EH (cell line): ENCODE measurements at regions not wholly inside any gene's neighbourhood (a gene's known extent, or its start where the extent isn't known, plus 50 kb on each side); places are given as distances from the start of the nearest gene placed in this dataset.

Source experiments
- DNase-seq: peaks from one replicate; pipeline ENCODE4 v3.0.0-alpha.2; 2015; ENCODE audit warnings: low read depth

DNA sequence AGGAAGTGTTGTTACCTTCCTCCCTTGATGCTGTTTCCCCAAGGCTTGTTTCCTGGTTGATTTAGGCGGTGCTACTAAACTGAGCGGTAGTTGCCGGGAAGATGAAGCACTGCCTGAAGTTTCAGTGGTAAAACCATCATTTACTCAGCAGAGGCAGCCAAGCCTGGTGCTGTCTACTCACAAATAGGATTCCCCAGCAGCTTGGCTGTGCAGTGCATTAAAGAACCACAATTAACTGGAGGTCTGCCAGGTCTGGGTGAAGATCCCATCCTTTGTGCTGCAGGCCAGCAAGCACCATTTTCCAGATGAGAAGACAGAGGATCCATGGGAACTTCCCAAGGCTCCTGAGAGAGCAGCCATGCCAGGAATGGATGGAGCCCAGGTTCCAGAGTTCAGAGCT lies 231.9 kb upstream of the E2F8 start:
- DNase-seq: peak; percentile 6

DNA sequence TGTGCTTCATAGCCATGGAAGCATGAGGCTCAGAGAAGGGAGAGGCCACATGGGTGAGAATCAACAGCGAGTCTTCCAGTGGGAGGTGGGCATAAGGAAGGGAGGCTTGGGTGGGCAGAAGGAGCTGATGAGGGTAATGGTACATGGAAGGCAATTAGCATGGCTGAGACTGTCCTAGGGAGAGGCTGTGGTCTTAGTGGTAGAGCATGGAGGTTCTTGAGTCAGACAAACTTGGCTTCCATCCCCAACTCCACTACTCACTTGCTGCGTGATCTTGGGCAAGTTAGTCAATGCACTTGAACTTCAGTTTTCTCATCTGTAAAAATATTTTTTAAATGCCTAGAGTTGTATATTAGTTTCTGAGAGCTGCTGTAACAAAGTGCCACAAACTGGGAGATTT lies 227.2 kb upstream of the E2F8 start:
- DNase-seq: no peak

DNA sequence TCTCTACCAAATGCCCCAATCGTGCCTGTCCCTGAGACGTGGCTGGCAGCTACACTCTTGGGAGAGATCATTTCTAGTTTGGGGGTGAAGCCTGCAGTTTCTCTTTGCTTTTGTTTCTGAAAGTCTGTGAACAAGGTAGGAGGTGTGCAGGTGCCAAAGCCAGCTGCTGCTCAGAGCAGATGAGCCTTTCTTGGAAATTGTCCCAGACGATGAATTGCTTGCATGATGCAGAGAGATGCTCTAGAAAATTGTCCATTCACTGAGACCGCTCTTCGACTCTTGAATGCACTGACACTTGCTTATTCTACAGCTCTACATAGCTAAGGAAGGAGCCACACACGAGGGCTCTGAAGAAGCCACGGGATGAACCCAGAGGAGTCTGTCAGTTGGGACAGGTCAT lies 225.6 kb upstream of the E2F8 start:
- no peak for DNase-seq

DNA sequence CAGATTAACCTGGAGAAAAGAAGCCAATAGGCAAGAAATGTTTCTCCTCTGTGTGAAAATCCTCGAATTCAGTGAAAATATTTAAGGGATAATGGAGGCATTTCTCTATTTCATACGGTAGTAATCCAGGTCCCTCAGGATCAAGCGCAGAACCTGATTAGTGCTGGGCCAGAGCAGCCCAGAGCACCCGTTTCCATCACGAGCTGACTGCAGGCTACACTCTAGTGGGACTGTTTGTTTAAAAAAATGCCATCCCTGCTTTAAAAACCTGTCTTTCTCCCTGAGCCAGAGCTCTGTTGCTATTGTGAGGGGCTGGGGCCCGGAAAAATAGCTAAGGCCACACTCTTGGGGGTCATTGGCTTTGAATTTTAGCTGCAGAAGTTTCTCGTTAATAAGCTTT lies 223.2 kb upstream of the E2F8 start:
- DNase-seq: no peak

DNA sequence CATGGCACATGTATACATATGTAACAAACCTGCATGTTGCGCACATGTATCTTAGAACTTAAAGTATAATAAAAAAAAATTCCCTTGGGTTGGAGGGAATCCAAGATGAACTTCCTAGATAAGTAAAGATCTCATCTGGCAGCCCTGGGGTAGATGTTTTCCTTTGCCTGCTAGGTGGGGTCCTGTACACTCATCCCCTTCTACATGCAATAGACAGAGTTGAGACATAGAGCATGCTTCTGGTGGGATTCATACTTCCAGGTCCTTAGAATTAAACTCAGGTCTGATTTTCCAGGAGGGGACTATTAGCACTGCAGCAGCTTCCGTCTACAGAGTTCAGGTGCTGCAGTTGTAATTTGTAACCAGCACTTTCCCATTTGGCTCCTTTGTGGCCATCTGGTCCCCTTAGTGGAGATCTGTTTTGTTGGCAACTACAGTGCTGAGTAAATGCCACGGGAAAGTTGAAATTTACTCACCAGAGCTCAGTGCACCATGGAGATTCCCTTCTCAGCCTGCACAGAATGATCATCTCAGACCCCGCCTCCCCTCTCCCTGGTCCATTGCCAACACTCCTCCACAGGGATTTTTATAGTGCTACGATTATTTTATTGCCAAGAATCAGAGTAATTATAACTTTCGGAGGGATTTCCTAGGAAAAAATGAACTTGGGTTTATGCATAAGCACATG lies 220.1 kb upstream of the E2F8 start:
- no peak for DNase-seq

DNA sequence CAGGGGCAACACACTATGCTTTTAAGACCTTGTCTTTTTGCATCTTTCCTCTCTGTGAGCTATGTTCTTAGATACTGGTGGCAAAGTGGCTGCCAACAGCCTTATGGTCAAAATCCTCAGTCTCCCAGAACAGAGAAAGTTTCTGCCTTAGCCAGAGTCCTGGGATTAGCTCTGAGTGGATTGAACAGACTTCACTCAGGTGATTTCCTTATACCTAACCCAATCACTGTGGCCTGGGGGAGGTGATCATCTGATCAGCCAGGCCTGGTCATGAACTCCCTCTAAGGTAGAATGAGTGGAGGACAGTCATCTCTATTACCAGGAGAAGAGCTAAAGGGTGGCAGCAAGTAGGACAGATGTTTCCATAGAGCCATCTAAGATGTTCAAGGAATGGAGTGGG lies 218.5 kb upstream of the E2F8 start:
- no peak for DNase-seq

DNA sequence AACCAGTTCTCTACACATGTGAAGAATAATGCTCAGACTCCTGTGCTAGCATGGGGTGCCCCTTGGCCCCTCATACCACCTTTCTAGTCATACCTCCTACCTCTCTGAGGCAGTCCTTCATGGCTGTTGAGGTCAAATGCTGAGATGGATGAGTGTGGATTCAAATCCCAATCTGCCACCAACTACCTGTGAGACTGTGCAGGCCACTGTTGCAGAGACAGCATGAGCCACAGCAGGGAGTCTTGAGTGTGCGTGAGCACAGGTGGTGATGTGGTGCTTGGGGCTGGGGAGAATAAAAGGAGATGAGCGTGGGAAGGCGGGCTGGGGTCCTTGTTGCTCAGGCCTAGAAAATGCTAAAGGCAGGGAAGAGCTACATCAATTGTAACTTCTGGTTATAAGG lies 218.0 kb upstream of the E2F8 start:
- no peak for DNase-seq

DNA sequence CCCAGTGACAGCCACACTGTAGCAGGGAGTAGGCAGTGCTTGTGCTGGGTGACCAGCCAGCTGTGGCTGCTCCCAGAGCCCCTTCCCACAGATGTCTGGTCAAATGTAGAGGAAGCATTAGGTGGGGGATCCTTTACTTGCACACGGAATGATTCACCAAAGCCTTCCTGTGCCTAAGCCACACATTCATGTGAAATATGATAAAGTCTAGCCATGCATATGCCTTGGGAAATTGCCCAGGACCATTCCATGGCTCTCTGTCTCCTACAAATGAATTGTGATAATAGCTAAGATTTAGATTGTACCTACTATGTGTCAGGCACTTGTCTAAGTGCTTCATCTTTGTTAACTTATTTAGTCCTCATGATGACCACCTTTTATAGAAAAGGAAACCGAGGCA lies 217.5 kb upstream of the E2F8 start:
- DNase-seq: no peak

DNA sequence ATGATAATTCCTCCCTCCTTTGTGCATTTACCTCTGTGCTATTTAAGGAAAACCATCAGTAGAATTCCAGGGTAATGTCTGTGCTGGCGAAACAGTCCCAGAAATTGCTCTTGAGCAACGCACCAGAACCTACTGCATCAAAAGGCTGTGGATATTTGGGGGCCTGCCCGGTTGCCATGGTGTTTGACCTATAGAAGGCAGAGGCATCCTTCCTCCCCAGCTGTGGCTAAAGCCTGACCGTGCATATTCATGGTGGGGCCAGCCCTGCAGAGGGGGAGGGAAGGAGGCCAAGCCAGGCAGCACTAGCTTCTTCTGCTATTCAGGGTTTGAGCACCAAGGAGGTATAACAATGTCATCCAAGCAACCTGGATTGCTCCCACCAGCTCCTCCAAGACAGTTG lies 215.0 kb upstream of the E2F8 start:
- DNase-seq: no peak

DNA sequence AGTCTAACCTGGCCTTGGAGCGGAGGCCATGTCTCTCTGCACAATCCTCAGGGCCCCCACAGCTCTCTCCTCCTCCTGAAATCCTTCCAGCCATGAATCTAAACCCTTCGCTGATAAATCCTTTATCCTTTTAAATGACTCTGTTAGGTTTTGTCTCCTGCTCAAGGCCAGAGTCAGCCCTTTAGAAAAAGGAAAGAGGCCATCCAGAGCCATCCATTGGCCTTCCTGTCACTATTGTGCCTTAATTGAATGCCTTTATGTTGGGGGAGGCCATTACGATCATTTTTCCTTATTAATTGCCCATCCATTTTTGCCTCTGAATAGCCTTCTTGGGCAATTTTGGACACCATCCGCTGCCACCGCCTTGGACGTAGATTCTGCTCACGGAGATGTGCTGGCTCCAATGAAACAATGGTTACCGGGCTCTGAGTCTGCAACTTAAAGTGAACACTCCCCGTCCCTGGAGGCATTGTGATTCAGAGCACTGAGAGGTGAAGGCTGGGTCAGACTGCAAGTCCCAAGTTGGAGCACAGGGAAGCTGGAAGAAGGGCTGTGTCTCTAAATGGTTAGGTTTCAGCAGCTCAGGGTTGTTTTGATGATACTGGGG lies 213.0 kb upstream of the E2F8 start:
- DNase-seq: no peak

DNA sequence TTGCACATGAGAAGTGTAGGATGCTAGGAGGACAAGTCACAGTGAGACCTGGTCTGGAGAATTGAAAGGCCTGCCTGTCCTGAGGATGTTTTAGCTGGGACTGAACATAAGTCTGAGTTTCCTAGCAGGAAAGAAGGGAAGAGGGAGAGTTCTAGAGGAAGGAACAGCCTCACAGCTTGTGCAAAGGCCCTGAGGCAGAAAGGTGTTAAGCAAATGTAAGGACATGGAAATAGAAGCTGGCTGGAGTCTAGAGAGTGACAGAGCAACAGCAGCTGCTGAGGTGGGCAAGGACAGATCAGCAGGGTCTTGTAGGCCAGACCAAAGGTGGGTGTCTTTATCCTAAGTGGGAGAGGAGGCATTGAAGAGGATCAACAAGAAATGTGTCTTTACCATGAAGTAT lies 210.9 kb upstream of the E2F8 start:
- no peak for DNase-seq

DNA sequence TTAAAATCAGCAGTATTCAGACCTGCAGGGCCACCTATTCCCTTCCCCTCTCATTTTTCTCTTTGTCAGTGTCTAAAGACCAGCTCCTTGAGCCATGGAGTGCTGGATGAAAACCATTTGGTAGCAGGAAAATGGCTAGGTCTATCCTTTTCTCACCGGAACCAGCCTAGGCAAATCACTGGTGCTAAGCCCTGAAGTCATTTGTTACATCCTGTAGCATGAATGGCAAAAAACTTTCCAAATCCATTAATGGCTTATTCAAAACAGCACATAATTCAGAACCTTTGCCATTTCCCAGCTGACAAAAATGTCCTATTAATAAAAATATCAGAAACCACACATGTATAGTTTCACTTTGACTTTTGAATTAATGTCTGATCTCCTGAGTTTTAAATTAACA lies 209.5 kb upstream of the E2F8 start:
- DNase-seq: no peak

DNA sequence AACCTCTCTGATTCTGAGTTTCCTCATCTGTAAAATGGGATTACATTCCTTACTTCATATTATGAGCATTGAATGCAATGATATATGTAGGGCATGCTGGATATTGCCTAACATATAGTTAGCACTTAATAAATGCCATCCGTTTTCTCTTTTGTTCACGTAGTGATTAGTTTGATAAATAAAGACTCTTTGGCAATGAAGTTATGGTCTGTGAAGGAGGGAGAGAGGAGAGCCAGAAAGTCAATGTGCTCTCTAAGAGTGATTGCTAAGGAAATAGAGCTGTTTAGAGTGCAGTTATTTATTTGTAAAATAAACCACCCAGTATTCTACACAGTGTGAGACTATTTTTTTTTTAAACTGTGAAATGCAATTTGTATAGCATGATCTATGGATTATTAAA lies 207.9 kb upstream of the E2F8 start:
- no peak for DNase-seq

DNA sequence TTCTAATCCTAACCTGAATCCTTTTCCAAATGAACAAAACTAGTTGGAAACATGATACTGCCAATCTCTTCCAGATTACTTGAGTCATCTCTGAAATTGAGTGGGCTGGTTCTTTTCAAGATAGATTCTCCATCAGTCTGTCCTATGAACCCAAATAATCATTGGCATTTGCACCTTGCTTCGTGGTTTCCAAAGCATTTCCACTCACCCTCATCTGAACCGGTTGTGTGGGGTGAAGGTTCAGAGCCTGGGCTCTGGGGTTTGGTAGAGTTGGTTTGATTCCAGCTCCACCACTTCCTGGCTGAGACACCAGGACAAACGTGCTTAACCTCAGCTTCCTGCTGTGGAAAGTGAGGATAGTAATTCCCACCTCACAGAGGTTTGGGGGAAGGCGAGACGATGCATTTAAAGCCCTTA lies 206.4 kb upstream of the E2F8 start:
- DNase-seq: peak; percentile 28

DNA sequence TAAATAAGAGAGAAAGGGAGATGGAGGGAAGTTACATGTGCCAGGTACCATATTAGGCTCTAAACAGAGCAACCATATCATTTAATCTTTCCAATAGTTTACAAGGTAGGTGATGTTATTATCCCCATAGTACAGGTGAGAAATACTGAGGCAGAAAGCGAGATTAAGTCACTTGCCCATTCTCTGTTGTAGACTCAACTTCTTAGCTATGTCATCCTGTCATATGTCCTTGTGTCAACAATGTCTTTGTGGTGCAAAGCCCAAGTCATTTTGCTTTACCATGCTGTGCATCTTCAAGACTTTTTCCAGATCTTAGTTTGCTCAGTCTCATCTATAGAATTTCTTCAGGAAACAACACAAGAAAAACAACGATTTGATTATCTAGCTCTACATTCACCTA lies 205.0 kb upstream of the E2F8 start:
- no peak for DNase-seq

DNA sequence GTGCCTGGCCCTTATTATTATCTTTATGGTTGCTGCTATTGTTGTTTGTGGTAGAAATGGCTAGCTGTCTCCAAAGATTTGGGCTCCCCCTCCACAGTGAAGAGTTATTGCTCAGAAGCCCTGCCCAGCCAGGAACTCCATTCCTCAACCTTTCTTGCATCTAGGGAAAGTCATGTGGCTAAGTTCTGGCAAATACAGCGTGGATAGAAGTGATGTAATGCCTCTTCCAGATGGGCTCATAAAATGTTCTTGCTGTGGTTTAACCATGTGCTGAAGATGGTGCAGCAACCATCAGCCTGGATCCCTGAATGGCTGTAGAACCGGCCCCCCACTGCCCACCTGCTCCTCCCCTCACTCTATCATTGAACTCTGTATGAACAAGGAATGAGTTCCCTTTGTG lies 203.5 kb upstream of the E2F8 start:
- peak; percentile 40 for DNase-seq

DNA sequence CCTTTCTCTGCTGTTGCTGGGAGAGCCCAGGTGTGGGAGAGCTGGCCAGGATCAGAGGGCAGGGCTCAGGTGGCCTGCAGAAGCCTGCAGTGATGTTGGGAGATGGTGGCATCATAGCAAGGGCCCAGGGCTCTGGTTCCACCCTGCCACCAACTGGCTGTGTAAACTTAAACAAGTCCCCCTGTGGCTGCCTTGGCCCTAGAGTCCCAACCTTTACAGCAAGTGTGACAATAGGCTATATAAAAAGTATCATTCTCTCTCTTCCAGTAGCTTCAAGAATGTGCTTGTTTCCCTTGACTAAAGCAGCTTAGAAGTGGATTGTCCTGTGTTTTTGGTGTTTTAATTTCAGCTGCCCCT lies 201.8 kb upstream of the E2F8 start:
- no peak for DNase-seq

DNA sequence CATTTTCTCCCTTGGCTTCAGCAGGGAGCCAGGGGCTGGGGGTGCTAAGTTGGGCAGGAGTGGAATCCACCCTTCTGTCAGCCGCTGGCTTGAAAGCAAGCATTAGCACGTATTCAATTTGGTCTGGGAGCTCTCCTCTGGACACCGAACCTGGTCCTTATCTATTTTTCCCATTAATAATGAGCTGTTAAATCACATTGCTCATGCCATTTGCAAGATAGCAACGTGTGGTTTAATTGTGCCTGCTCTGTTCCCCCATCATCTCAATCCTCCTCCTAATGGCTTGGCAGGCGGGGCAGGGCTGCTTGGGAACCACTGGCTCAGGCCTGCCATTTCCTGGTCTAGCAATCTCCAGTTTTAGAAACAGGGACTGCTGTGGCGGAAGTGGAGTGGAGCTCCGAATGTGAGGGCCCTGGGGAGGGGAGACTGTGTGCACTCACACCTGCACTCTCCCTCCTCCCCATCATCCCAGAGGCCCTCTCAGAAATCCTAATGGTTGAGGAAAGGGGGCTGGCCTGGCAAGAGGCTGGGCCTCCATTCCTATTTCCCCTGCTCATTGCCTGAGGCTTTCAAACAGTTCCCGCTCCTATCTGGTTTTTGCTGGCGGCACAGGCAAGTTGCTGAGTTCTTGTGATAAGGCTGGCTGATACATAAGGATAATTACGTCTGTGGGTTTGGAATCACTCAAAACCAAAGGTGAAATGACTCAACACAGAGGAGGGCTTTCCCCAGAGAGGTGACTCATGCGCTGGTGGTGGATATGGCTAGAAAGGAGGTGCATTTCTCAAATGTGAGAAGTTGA lies 201.2 kb upstream of the E2F8 start:
- DNase-seq: peak; percentile 91

DNA sequence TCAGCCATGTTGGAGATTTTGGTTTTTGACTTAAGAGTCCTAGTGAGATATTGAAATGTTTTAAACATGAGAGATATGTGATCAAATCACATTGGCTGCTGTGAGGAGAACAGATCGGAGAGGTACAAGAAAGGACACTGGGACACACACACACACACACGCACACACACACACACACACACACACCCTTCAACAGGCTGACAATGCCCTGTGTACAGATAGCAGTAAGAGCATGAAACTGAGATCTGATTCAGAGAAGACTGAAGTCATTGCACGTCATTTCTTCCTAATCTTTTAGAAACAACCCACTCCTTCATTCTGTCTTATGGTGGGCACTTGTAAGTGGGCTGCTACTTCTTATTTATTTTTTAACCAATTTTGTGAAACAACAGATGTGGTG lies 200.5 kb upstream of the E2F8 start:
- no peak for DNase-seq

DNA sequence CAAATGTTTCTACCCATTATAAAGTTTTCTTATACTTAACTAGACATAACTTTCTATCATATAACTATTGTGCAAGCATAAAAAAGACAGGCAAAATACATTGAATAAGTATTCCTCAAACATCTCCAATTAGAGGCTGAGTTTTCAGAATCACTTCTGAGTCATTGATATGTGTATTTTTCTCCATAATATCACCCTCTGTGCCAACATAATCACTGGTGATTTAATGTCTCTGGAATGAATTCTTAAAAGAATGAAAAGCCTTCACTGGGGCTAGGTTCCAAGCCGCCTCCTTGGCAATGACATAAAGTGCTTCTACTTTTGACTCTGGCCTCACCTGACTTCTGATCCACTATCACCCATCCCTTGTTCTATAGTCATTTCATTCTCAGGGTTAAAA lies 197.0 kb upstream of the E2F8 start:
- peak; percentile 81 for DNase-seq

DNA sequence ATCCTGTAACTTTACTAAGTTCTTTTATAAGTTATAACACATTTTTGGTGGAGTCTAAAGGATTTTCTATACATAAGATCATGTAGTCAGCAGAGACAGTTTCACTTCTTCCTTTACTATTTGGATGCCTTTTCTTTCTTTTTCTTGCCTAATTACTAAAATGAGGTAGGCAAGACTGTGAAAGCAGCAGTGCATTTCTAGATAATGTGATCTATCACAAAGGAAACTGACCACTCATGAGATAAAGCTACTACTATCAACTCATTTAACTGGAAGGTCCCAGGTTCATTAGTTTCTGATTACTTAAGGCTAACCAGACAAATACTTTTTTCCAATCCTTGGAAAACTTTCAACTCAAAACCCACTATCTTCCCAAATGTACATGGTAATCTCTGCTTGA lies 196.2 kb upstream of the E2F8 start:
- DNase-seq: no peak

DNA sequence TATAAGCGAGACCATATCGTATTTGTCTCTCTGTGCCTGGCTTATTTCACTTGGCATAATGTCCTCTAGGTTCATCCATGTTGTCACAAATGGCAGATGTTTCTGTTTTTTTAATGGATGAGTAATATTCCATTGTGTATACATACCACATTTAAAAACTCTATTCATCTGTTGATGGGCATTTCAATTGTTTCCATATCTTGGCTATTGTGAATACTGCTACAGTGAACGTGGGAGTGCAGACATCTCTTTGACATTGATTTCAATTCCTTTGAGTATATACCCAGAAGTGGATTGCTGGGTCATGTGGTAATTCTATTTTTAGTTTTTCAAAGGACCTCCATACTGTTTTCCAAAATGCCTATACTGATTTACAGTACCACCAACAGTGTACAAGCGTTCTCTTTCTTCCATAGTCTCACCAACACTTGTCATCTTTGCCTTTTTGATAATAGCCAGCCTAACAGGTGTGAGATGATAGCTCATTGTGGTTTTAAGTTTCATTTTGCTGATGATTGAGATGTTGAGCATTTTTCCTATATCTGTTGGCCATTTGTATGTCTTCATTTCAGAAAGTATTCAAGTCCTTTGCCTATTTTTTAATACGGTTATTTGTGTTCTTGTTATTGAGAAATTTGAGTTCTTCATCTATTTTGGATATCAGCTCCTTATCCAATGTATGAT lies 194.7 kb upstream of the E2F8 start:
- DNase-seq: no peak

DNA sequence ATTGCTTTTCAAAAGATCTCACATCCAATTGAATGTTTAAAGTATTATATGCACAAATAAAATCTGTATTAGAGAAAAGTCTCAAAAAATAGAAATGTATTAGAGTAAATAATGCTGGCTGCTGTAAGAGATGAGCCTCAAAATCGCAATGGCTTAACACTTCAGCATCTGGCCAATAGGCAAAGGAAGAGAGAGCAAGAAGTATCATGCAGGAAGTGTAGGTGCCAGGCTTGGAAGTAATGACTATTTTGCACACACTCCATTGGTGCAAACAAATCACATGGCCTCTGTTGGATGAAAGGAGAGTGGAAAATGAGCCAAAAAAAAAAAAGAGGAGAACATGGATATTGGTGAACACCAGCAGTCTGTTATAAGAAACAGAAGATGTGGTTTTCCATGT lies 193.0 kb upstream of the E2F8 start:
- DNase-seq: no peak
